Liver (tissue), 3 donors: ENCODE measurements at regions not wholly inside any gene's neighbourhood (a gene's known extent, or its start where the extent isn't known, plus 50 kb on each side); places are given as distances from the start of the nearest gene placed in this dataset.

Source experiments
- CTCF ChIP-seq: fragments of 150-350 bp; IDR thresholded peaks from 2 replicates; pipeline ENCODE4 v1.5.1; 2017; ENCODE audit warnings: improper control_type of control experiment, low read depth, low read length; ENCODE audit not compliant: missing input control
- GABPA ChIP-seq, 2 donors: IDR thresholded peaks in 1 of 2; conservative IDR thresholded peaks in 1 of 2; 2 replicates each; pipeline ENCODE4 v1.6.1; 2016; ENCODE audit warnings: antibody characterized with exemption in 2 of 2, mild to moderate bottlenecking in 1 of 2, moderate library complexity in 1 of 2
- JUND ChIP-seq, 2 donors: IDR thresholded peaks; 2 replicates each; pipeline ENCODE4 v1.6.1; 2016; ENCODE audit warnings: antibody characterized with exemption in 2 of 2
- MAX ChIP-seq: IDR thresholded peaks from 2 replicates; pipeline ENCODE4 v1.6.1; 2016; ENCODE audit warnings: antibody characterized with exemption
- RAD21 ChIP-seq, 2 donors: IDR thresholded peaks; 2 replicates each; pipeline ENCODE4 v1.6.1; 2016; ENCODE audit warnings: antibody characterized with exemption in 2 of 2, mild to moderate bottlenecking in 2 of 2
- REST ChIP-seq: IDR thresholded peaks from 2 replicates; pipeline ENCODE4 v1.6.1; 2016; ENCODE audit warnings: antibody characterized with exemption, mild to moderate bottlenecking
- TAF1 ChIP-seq: conservative IDR thresholded peaks from 2 replicates; pipeline ENCODE4 v1.6.1; 2016; ENCODE audit warnings: antibody characterized with exemption, mild to moderate bottlenecking
- ZBTB33 ChIP-seq: IDR thresholded peaks from 2 replicates; pipeline ENCODE4 v1.6.1; 2016; ENCODE audit warnings: antibody characterized with exemption
- donor health status: healthy.
- donor health status: healthy.

- TF ChIP-seq JUND (IDR thresholded peaks at IDR 0.05): no peak
- no peak for TF ChIP-seq CTCF
- no peak for TF ChIP-seq ZBTB33
- TF ChIP-seq MAX: no peak
- no peak for TF ChIP-seq GABPA (IDR thresholded peaks at IDR 0.05 in 1 of 2, conservative IDR thresholded peaks at IDR 0.05 in 1 of 2)
- TF ChIP-seq REST: no peak
- no peak for TF ChIP-seq TAF1
- no peak for TF ChIP-seq RAD21 (IDR thresholded peaks at IDR 0.05)
Observed at GRCh38 chr20:51280047-51280446, 257.1 kb upstream of the KCNG1 start.
